H1 (cell line): ENCODE measurements at regions not wholly inside any gene's neighbourhood (a gene's known extent, or its start where the extent isn't known, plus 50 kb on each side); places are given as distances from the start of the nearest gene placed in this dataset.

Source experiments
- CTCF ChIA-PET: fragments of 300-600 bp; sonication (Branson Sonifier 250); formaldehyde crosslinking; loops from one replicate; lab custom pipeline; 2021; ENCODE audit not compliant: partially characterized antibody; lab: Charles Lee
- POLR2A ChIA-PET: fragments of 300-600 bp; sonication (Branson Sonifier 250); formaldehyde crosslinking; loops from one replicate; lab custom pipeline; 2021; ENCODE audit warnings: inconsistent platforms; ENCODE audit not compliant: partially characterized antibody; lab: Charles Lee
- DNase-seq, 2 experiments: peaks; one replicate each; pipeline versions ENCODE4 v3.0.0 to v3.0.0-alpha.2; 2010 to 2022; ENCODE audit warnings: low spot score in 2 of 2, low read depth in 1 of 2, mixed read lengths in 1 of 2
- FAIRE-seq: peaks from 2 replicates; lab custom pipeline; 2011; peaks lifted over from hg19 to GRCh38; lab: Jason Lieb, UNC
- H2AFZ ChIP-seq: 2 replicates; pipeline ENCODE4 v1.8.1; 2012; ENCODE audit warnings: low read length, inconsistent platforms
- H2AK5ac ChIP-seq: 2 replicates; pipeline ENCODE4 v1.6.1; 2013; ENCODE audit warnings: low read depth, low read length
- H2BK120ac ChIP-seq: replicated peaks from 2 replicates; pipeline ENCODE3; 2013; ENCODE audit warnings: low read depth, low read length, inconsistent platforms
- H2BK12ac ChIP-seq: 2 replicates; pipeline ENCODE4 v1.6.1; 2013; ENCODE audit warnings: low read depth, low read length
- H2BK15ac ChIP-seq: 2 replicates; pipeline ENCODE4 v1.6.1; 2013; ENCODE audit warnings: low read length
- H2BK20ac ChIP-seq: 2 replicates; pipeline ENCODE4 v1.6.1; 2013; ENCODE audit warnings: low read length
- H2BK5ac ChIP-seq: 2 replicates; pipeline ENCODE4 v1.6.1; 2013; ENCODE audit warnings: low read depth, low read length
- H3K14ac ChIP-seq: 2 replicates; pipeline ENCODE4 v1.6.1; 2013; ENCODE audit warnings: inconsistent platforms; ENCODE audit not compliant: insufficient read length
- H3K18ac ChIP-seq: 2 replicates; pipeline ENCODE4 v1.6.1; 2013; ENCODE audit warnings: low read length; ENCODE audit errors: extremely low read depth
- H3K23ac ChIP-seq: 2 replicates; pipeline ENCODE4 v1.6.1; 2013; ENCODE audit warnings: inconsistent platforms; ENCODE audit not compliant: insufficient read length
- H3K23me2 ChIP-seq: 2 replicates; pipeline ENCODE4 v1.6.1; 2013; ENCODE audit warnings: low read depth, low read length
- H3K27ac ChIP-seq: 2 replicates; pipeline ENCODE4 v1.6.1; 2011; ENCODE audit warnings: low read depth, low read length, inconsistent platforms
- H3K27me3 ChIP-seq, 4 experiments: replicated peaks in 1 of 4; 1 replicate in 1 of 4; 2 replicates in 3 of 4; pipeline versions ENCODE4 v1.6.1 to v1.8.1; 2011 to 2013; ENCODE audit warnings: low read length in 3 of 4, mild to moderate bottlenecking in 3 of 4, inconsistent platforms in 2 of 4, mixed read lengths in 2 of 4, moderate library complexity in 1 of 4; ENCODE audit not compliant: control insufficient read depth in 3 of 4, insufficient read depth in 3 of 4; ENCODE audit errors: extremely low read depth in 1 of 4
- H3K36me3 ChIP-seq, 4 experiments: 2 replicates each; pipeline versions ENCODE4 v1.6.1 to v1.8.1; 2011 to 2013; ENCODE audit warnings: mild to moderate bottlenecking in 4 of 4, low read length in 3 of 4, moderate library complexity in 2 of 4, control low read depth in 1 of 4, inconsistent platforms in 1 of 4; ENCODE audit not compliant: insufficient read depth in 4 of 4, control insufficient read depth in 2 of 4
- H3K4ac ChIP-seq: replicated peaks from 2 replicates; pipeline ENCODE3; 2013; ENCODE audit warnings: low read length, low read depth, mixed read lengths, inconsistent platforms; ENCODE audit not compliant: insufficient read length
- H3K4me1 ChIP-seq, 4 experiments: replicated peaks in 1 of 4; 1 replicate in 1 of 4; 2 replicates in 3 of 4; pipeline versions ENCODE4 v1.6.1 to v1.8.1; 2011 to 2013; ENCODE audit warnings: low read length in 3 of 4, inconsistent platforms in 2 of 4, mixed read lengths in 1 of 4; ENCODE audit not compliant: insufficient read depth in 4 of 4, control insufficient read depth in 3 of 4
- H3K4me2 ChIP-seq, 2 experiments: 2 replicates each; pipeline versions ENCODE4 v1.6.1 to v1.8.1; 2011 to 2013; ENCODE audit warnings: low read depth in 2 of 2, low read length in 2 of 2, control low read depth in 1 of 2, inconsistent platforms in 1 of 2, mild to moderate bottlenecking in 1 of 2; ENCODE audit not compliant: insufficient read depth in 1 of 2
- H3K4me3 ChIP-seq, 4 experiments: fragments of 200-600, 300-600 bp in 1 of 4; sonication (generic), shearing (Covaris generic), sonication (Bioruptor Twin) in 1 of 4; 2 replicates each; pipeline versions ENCODE4 v1.5.1 to v1.8.1; 2011 to 2016; ENCODE audit warnings: low read length in 4 of 4, low read depth in 3 of 4, control low read depth in 2 of 4, inconsistent platforms in 2 of 4, mild to moderate bottlenecking in 2 of 4, mixed read lengths in 1 of 4, moderate library complexity in 1 of 4; ENCODE audit not compliant: insufficient read depth in 2 of 4; ENCODE audit errors: extremely low read depth in 1 of 4
- H3K56ac ChIP-seq: replicated peaks from 2 replicates; pipeline ENCODE3; 2013; ENCODE audit warnings: low read depth, mild to moderate bottlenecking, mixed read lengths, low read length, inconsistent platforms; ENCODE audit not compliant: insufficient read length
- H3K79me1 ChIP-seq: 2 replicates; pipeline ENCODE4 v1.6.1; 2013; ENCODE audit warnings: low read depth, low read length, control low read depth
- H3K79me2 ChIP-seq, 2 experiments: 2 replicates each; pipeline versions ENCODE4 v1.6.1 to v1.8.1; 2012 to 2013; ENCODE audit warnings: low read length in 2 of 2, mild to moderate bottlenecking in 2 of 2, inconsistent platforms in 1 of 2; ENCODE audit not compliant: insufficient read depth in 2 of 2, control insufficient read depth in 1 of 2
- H3K9ac ChIP-seq, 4 experiments: replicated peaks in 1 of 4; 1 replicate in 1 of 4; 2 replicates in 3 of 4; pipeline versions ENCODE4 v1.6.1 to v1.8.1; 2011 to 2013; ENCODE audit warnings: low read depth in 3 of 4, low read length in 3 of 4, control low read depth in 2 of 4, mild to moderate bottlenecking in 2 of 4, moderate library complexity in 2 of 4, inconsistent platforms in 1 of 4; ENCODE audit errors: extremely low read depth in 1 of 4
- H3K9me3 ChIP-seq, 2 experiments: 2 replicates each; pipeline versions ENCODE4 v1.6.1 to v1.8.1; 2012 to 2013; ENCODE audit warnings: mild to moderate bottlenecking in 2 of 2, moderate library complexity in 2 of 2, control low read depth in 1 of 2, inconsistent platforms in 1 of 2, low read depth in 1 of 2, low read length in 1 of 2, mixed read lengths in 1 of 2; ENCODE audit not compliant: insufficient read depth in 2 of 2
- H4K20me1 ChIP-seq, 2 experiments: replicated peaks in 1 of 2; 2 replicates each; pipeline versions ENCODE3 to v1.8.1; 2011 to 2013; ENCODE audit warnings: inconsistent platforms in 2 of 2, low read length in 2 of 2, mild to moderate bottlenecking in 1 of 2; ENCODE audit not compliant: insufficient read depth in 2 of 2, control insufficient read depth in 1 of 2
- H4K5ac ChIP-seq: 2 replicates; pipeline ENCODE4 v1.6.1; 2013; ENCODE audit warnings: low read length, low read depth, mixed read lengths, inconsistent platforms; ENCODE audit not compliant: insufficient read length
- H4K8ac ChIP-seq: 2 replicates; pipeline ENCODE4 v1.8.0; 2013; ENCODE audit warnings: mild to moderate bottlenecking, moderate library complexity, low read length, inconsistent platforms; ENCODE audit not compliant: insufficient read depth; ENCODE audit errors: extremely low read depth
- H4K91ac ChIP-seq: replicated peaks from 2 replicates; pipeline ENCODE3; 2013; ENCODE audit warnings: low read length, mixed read lengths, inconsistent platforms; ENCODE audit not compliant: insufficient read length
- CTBP2 ChIP-seq: IDR thresholded peaks from 2 replicates; pipeline ENCODE4 v1.7.0; 2011; ENCODE audit warnings: borderline replicate concordance, mild to moderate bottlenecking, moderate library complexity, mixed read lengths, low read length; ENCODE audit not compliant: insufficient read depth, insufficient read length
- EP300 ChIP-seq, 2 experiments: IDR thresholded peaks; 1 replicate in 1 of 2; 2 replicates in 1 of 2; pipeline ENCODE4 v1.6.1; 2011 to 2012; ENCODE audit warnings: low read depth in 2 of 2, low read length in 2 of 2, mild to moderate bottlenecking in 2 of 2, borderline replicate concordance in 1 of 2, inconsistent platforms in 1 of 2, moderate library complexity in 1 of 2
- GTF2F1 ChIP-seq: IDR thresholded peaks from 2 replicates; pipeline ENCODE4 v1.6.1; 2012; ENCODE audit warnings: low read depth, low read length, improper control_type of control experiment, borderline replicate concordance
- JUND ChIP-seq: IDR thresholded peaks from 2 replicates; pipeline ENCODE4 v1.6.1; 2011; ENCODE audit warnings: mild to moderate bottlenecking, improper control_type of control experiment, low read length
- SP2 ChIP-seq: IDR thresholded peaks from 2 replicates; pipeline ENCODE4 v1.6.1; 2012; ENCODE audit warnings: mild to moderate bottlenecking, low read length, inconsistent platforms
- USF2 ChIP-seq: IDR thresholded peaks from 2 replicates; pipeline ENCODE4 v1.6.1; 2011; ENCODE audit warnings: low read length, improper control_type of control experiment
- YY1 ChIP-seq: IDR thresholded peaks from 2 replicates; pipeline ENCODE4 v1.6.1; 2011; ENCODE audit warnings: low read depth, mild to moderate bottlenecking, low read length
- WGBS, 2 experiments: shearing (Covaris generic) in 1 of 2; methylation state at CpG; one replicate each; pipeline versions ENCODE4 v1.1.6 to v1.1.7; 2013 to 2015; ENCODE audit warnings: low lambda C conversion rate in 2 of 2, mixed read lengths in 2 of 2, inconsistent platforms in 1 of 2, low coverage in 1 of 2, missing lambda C conversion rate in 1 of 2; ENCODE audit not compliant: insufficient replicate concordance in 2 of 2, insufficient coverage in 1 of 2, insufficient read length in 1 of 2; ENCODE audit errors: extremely low coverage in 1 of 2, missing lambda C conversion rate in 1 of 2; 5-methylcytosine and 5-hydroxymethylcytosine counted together

GRCh38 chr13:34620862-34621261 is 321.2 kb upstream of the NBEA start:
- POLR2A ChIA-PET, result no interaction called here
- no peak overlapping the region for H2BK12ac ChIP-seq
- no peak overlapping the region for H2BK5ac ChIP-seq
- DNase-seq, result no peak
- H3K79me1 ChIP-seq, result no peaks in the 10 kb centered on the region
- no peak for FAIRE-seq
- H3K9me3 ChIP-seq, result no peaks in the 10 kb centered on the region
- no peaks in the 10 kb centered on the region for H4K20me1 ChIP-seq
- H3K27ac ChIP-seq, result no peak overlapping the region
- H3K56ac ChIP-seq, result no peak overlapping the region
- no peak overlapping the region for H4K5ac ChIP-seq
- no peak overlapping the region for H2BK15ac ChIP-seq
- no peak overlapping the region for H2AFZ ChIP-seq
- H3K23ac ChIP-seq, result no peak overlapping the region
- H2BK20ac ChIP-seq, result no peak overlapping the region
- no peak overlapping the region for H3K14ac ChIP-seq
- no peak overlapping the region for H4K91ac ChIP-seq
- peaks cover 0 to 7% (median 1%) of the 10 kb centered on the region in 4 experiments; a peak in 3 of 7 replicates for H3K4me1 ChIP-seq
- H3K4me3 ChIP-seq, result no peak overlapping the region
- no peak overlapping the region for H3K4ac ChIP-seq
- H3K9ac ChIP-seq, result no peak overlapping the region
- H3K4me2 ChIP-seq, result no peak overlapping the region
- H3K23me2 ChIP-seq, result no peaks in the 10 kb centered on the region
- H4K8ac ChIP-seq, result no peak overlapping the region
- H3K18ac ChIP-seq, result no peak overlapping the region
- WGBS, 2 experiments, result 89% methylated on average over 1 of the region's 1 CpG; no CpG with 5 or more reads in 1 of the 2 experiments
- CTCF ChIA-PET, result interaction anchor here (1.6 kb wide), 1 partner anchor 10 kb away, joined by 4 read pairs; no protein-coding TSS in a partner anchor
- H3K27me3 ChIP-seq, result no peaks in the 10 kb centered on the region
- no peaks in the 10 kb centered on the region for H3K36me3 ChIP-seq
- no peak overlapping the region for H2AK5ac ChIP-seq
- no peak overlapping the region for H2BK120ac ChIP-seq
- H3K79me2 ChIP-seq, result no peaks in the 10 kb centered on the region
- TF ChIP-seq JUND (no peak), GTF2F1 (no peak), SP2 (no peak), EP300 (IDR thresholded peaks at IDR 0.05; ENCODE audit: borderline replicate concordance in 1 of 2, low read depth in 2 of 2, low read length in 2 of 2) (no peak), YY1 (no peak), USF2 (no peak), CTBP2 (no peak)
